Neural cell (in vitro differentiated cells): ENCODE measurements at regions not wholly inside any gene's neighbourhood (a gene's known extent, or its start where the extent isn't known, plus 50 kb on each side); places are given as distances from the start of the nearest gene placed in this dataset.

Experiments used
- H2AFZ ChIP-seq: fragments of 200-600, 300-800 bp; sonication (generic), shearing (Covaris generic); 2 replicates; pipeline ENCODE4 v1.6.0; 2014; ENCODE audit warnings: low read depth, mild to moderate bottlenecking, antibody characterized with exemption, low read length, moderate library complexity
- H3F3A ChIP-seq: fragments of 200-600 bp; shearing (Covaris generic); 2 replicates; pipeline ENCODE4 v1.6.1; 2016; ENCODE audit warnings: mild to moderate bottlenecking, moderate library complexity, mixed read lengths, antibody characterized with exemption, low read length; ENCODE audit not compliant: insufficient read depth, poor library complexity, severe bottlenecking
- H3K27ac ChIP-seq: fragments of 200-600, 300-800 bp; sonication (generic), shearing (Covaris generic); 2 replicates; pipeline ENCODE4 v1.5.1; 2014; ENCODE audit warnings: mild to moderate bottlenecking, low read length, moderate library complexity
- H3K27me3 ChIP-seq: fragments of 300-800, 200-600 bp; sonication (generic), shearing (Covaris generic); 2 replicates; pipeline ENCODE4 v1.6.0; 2014; ENCODE audit warnings: mild to moderate bottlenecking, low read depth, low read length, moderate library complexity; ENCODE audit not compliant: insufficient read depth
- H3K36me3 ChIP-seq: fragments of 300-800, 200-600 bp; sonication (generic), shearing (Covaris generic); 2 replicates; pipeline ENCODE4 v1.5.1; 2014; ENCODE audit warnings: mild to moderate bottlenecking, antibody characterized with exemption, low read length, moderate library complexity; ENCODE audit not compliant: insufficient read depth
- H3K4me2 ChIP-seq: fragments of 300-800, 200-600 bp; sonication (generic), shearing (Covaris generic); 2 replicates; pipeline ENCODE4 v1.6.0; 2014; ENCODE audit warnings: mild to moderate bottlenecking, low read length
- H3K4me3 ChIP-seq: fragments of 300-800, 200-600 bp; sonication (generic), shearing (Covaris generic); 2 replicates; pipeline ENCODE4 v1.5.1; 2014; ENCODE audit warnings: mild to moderate bottlenecking, low read length, moderate library complexity
- H3K79me2 ChIP-seq: fragments of 200-600 bp; shearing (Covaris generic); replicated peaks from 2 replicates; pipeline ENCODE4 v1.6.0; 2014; ENCODE audit warnings: mild to moderate bottlenecking, low read length, moderate library complexity; ENCODE audit not compliant: insufficient read depth
- H3K9ac ChIP-seq: fragments of 300-800, 200-600 bp; sonication (generic), shearing (Covaris generic); 2 replicates; pipeline ENCODE4 v1.6.1; 2016; ENCODE audit warnings: mild to moderate bottlenecking, low read length, mixed read lengths
- H3K9me2 ChIP-seq: fragments of 200-600 bp; shearing (Covaris generic); 2 replicates; pipeline ENCODE4 v1.6.1; 2016; ENCODE audit warnings: mild to moderate bottlenecking, low read length, mixed read lengths; ENCODE audit not compliant: insufficient read depth
- H3K9me3 ChIP-seq: fragments of 200-600, 300-800 bp; sonication (generic), shearing (Covaris generic); 2 replicates; pipeline ENCODE4 v1.6.1; 2016; ENCODE audit warnings: mild to moderate bottlenecking, mixed run types, low read length, moderate library complexity, mixed read lengths
- H4K20me1 ChIP-seq: fragments of 200-600 bp; shearing (Covaris generic); 2 replicates; pipeline ENCODE4 v1.6.1; 2016; ENCODE audit warnings: mild to moderate bottlenecking, mixed run types; ENCODE audit not compliant: insufficient read depth
- EP300 ChIP-seq: fragments of 450-650 bp; conservative IDR thresholded peaks from 2 replicates; pipeline ENCODE4 v1.6.1; 2014; ENCODE audit warnings: antibody characterized with exemption, mild to moderate bottlenecking, moderate library complexity; ENCODE audit not compliant: poor library complexity, severe bottlenecking
- EZH2 ChIP-seq: fragments of 200-600, 300-800 bp; shearing (Covaris generic), sonication (generic); IDR thresholded peaks from 2 replicates; pipeline ENCODE4 v1.6.1; 2014; ENCODE audit warnings: antibody characterized with exemption, low read length, borderline replicate concordance, mild to moderate bottlenecking; ENCODE audit not compliant: insufficient read depth, poor library complexity, severe bottlenecking
- MXI1 ChIP-seq: fragments of 450-650 bp; conservative IDR thresholded peaks from 2 replicates; pipeline ENCODE4 v1.6.1; 2014; ENCODE audit warnings: antibody characterized with exemption, mild to moderate bottlenecking; ENCODE audit not compliant: poor library complexity, severe bottlenecking
- POLR2AphosphoS5 ChIP-seq: IDR thresholded peaks from 2 replicates; pipeline ENCODE4 v1.6.1; 2012
- RAD21 ChIP-seq: fragments of 450-650 bp; conservative IDR thresholded peaks from 2 replicates; pipeline ENCODE4 v1.6.1; 2014; ENCODE audit warnings: antibody characterized with exemption, mild to moderate bottlenecking, moderate library complexity
- SMC3 ChIP-seq: fragments of 450-650 bp; conservative IDR thresholded peaks from 2 replicates; pipeline ENCODE4 v1.6.1; 2014; ENCODE audit warnings: antibody characterized with exemption, mild to moderate bottlenecking, moderate library complexity; ENCODE audit not compliant: poor library complexity
- TAF1 ChIP-seq: IDR thresholded peaks from 2 replicates; pipeline ENCODE4 v1.6.1; 2012; ENCODE audit warnings: low read depth
- TF ChIP-seq, protein P1 (sequence below): IDR thresholded peaks from 2 replicates; pipeline ENCODE4 v1.6.1; 2012; ENCODE audit warnings: borderline replicate concordance
- TF ChIP-seq, protein P2 (sequence below): fragments of 450-650 bp; IDR thresholded peaks from 2 replicates; pipeline ENCODE4 v1.5.1; 2014; ENCODE audit warnings: antibody characterized with exemption, mild to moderate bottlenecking, moderate library complexity; ENCODE audit not compliant: poor library complexity, severe bottlenecking

DNA sequence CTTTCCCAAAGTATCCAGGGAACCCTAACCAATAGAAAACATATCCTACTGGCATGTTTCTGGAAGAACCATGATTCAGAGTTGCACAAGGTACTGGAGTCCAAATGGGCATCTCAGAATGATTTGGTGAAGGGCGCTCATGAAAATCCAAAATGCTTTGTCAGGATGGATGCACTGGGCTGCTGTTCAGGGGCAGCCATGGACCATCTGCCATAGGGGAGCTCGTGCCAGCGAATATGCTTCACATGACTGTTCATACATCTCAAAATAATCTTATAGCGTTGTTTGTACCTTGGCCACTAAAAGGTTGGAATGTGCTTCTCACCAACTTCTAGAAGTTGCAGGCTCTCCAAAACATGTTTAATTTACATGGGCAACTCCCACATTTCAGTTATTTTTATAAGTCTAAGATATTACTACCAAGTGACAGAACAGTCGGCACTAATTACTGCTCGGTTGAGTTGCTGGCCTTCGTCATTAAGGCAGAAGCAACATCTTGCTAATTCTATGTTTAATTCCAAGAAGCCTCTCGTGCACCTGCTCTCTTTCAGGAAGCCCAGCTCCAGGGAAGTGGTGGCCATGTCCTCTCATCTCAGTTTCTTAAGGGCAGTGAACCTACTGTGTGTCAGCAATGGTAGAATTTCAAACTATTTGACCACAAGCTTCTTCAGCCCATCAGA lies 1497.7 kb downstream of the TBC1D22A start:
- Histone ChIP-seq H3K27me3 (no peaks in the 10 kb centered on the region), H3K79me2 (no peaks in the 10 kb centered on the region), H3K4me2 (no peak overlapping the region), H3K27ac (no peak overlapping the region), H4K20me1 (no peaks in the 10 kb centered on the region), H3K9me2 (no peaks in the 10 kb centered on the region), H3F3A (no peaks in the 10 kb centered on the region), H2AFZ (no peak overlapping the region), H3K4me3 (no peak overlapping the region), H3K36me3 (no peaks in the 10 kb centered on the region), H3K9me3 (no peaks in the 10 kb centered on the region), H3K9ac (no peak overlapping the region)
- no peak for TF ChIP-seq EZH2
- TF ChIP-seq POLR2AphosphoS5 = no peak
- TF ChIP-seq EP300 = no peak

DNA sequence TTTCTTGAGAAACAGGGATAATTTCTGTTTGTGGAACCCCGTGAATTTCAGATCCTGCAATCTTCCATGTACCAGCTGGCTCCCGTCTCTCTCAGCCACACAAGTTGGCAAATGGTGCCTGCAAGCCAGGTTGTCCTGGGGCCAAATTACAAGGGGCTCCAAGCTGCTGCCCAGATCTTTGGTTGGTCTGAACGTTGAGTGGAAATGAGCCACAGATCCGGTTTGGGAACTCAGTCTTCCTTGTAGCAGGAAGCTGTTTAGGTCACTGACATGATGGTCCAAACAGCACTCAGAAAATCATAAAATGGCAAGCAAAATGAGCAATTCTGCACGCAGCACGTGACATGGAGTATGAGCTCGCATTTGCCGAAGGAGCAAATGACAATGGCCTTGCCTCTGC lies 1496.4 kb downstream of the TBC1D22A start:
- Histone ChIP-seq H3K9ac (no peak overlapping the region), H3K4me2 (no peak overlapping the region), H3K9me2 (no peaks in the 10 kb centered on the region), H3K4me3 (no peak overlapping the region), H3K27ac (no peak overlapping the region), H4K20me1 (no peaks in the 10 kb centered on the region), H3K27me3 (no peaks in the 10 kb centered on the region), H2AFZ (no peak overlapping the region), H3F3A (no peaks in the 10 kb centered on the region), H3K9me3 (no peaks in the 10 kb centered on the region), H3K36me3 (no peaks in the 10 kb centered on the region), H3K79me2 (no peaks in the 10 kb centered on the region)
- no peak for TF ChIP-seq TAF1
- TF ChIP-seq, protein P1, sequence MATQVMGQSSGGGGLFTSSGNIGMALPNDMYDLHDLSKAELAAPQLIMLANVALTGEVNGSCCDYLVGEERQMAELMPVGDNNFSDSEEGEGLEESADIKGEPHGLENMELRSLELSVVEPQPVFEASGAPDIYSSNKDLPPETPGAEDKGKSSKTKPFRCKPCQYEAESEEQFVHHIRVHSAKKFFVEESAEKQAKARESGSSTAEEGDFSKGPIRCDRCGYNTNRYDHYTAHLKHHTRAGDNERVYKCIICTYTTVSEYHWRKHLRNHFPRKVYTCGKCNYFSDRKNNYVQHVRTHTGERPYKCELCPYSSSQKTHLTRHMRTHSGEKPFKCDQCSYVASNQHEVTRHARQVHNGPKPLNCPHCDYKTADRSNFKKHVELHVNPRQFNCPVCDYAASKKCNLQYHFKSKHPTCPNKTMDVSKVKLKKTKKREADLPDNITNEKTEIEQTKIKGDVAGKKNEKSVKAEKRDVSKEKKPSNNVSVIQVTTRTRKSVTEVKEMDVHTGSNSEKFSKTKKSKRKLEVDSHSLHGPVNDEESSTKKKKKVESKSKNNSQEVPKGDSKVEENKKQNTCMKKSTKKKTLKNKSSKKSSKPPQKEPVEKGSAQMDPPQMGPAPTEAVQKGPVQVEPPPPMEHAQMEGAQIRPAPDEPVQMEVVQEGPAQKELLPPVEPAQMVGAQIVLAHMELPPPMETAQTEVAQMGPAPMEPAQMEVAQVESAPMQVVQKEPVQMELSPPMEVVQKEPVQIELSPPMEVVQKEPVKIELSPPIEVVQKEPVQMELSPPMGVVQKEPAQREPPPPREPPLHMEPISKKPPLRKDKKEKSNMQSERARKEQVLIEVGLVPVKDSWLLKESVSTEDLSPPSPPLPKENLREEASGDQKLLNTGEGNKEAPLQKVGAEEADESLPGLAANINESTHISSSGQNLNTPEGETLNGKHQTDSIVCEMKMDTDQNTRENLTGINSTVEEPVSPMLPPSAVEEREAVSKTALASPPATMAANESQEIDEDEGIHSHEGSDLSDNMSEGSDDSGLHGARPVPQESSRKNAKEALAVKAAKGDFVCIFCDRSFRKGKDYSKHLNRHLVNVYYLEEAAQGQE = no peak
- TF ChIP-seq, protein P2, sequence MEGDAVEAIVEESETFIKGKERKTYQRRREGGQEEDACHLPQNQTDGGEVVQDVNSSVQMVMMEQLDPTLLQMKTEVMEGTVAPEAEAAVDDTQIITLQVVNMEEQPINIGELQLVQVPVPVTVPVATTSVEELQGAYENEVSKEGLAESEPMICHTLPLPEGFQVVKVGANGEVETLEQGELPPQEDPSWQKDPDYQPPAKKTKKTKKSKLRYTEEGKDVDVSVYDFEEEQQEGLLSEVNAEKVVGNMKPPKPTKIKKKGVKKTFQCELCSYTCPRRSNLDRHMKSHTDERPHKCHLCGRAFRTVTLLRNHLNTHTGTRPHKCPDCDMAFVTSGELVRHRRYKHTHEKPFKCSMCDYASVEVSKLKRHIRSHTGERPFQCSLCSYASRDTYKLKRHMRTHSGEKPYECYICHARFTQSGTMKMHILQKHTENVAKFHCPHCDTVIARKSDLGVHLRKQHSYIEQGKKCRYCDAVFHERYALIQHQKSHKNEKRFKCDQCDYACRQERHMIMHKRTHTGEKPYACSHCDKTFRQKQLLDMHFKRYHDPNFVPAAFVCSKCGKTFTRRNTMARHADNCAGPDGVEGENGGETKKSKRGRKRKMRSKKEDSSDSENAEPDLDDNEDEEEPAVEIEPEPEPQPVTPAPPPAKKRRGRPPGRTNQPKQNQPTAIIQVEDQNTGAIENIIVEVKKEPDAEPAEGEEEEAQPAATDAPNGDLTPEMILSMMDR = no peak

DNA sequence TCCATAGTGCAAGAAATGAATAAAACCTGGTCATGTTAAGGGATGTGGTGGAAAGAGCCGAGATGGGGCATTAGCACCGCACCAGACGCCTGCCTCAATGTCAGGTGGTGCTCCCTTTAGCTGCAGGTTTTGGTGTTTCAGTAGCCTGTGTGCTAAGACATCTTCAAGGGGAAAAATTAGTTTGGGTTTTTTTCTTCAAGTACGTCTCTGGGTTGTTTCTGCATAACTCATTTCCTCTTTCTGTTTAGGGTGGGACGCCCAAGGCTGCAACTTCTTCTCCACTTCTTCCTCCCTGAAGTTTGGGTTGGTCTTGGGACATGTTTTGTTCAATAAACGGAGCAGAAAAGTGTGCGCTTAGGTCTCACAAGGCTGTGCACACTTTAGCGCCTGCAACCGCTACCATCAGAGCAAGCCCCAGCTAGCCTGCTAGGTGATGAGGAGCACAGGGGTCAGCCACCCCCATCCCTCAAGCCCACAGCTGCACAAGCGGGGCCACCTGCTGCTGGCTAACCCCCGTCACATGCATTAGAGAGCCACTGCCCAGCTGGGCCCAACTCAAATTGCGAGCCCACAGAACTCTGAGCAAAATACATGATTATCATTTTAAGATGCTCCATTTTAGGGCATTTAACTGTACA lies 1495.7 kb downstream of the TBC1D22A start:
- Histone ChIP-seq H3K36me3 (no peaks in the 10 kb centered on the region), H3K9me2 (no peaks in the 10 kb centered on the region), H3K27ac (no peak overlapping the region), H3K4me3 (no peak overlapping the region), H3K27me3 (no peaks in the 10 kb centered on the region), H3K9me3 (no peaks in the 10 kb centered on the region), H3K9ac (no peak overlapping the region), H3K79me2 (no peaks in the 10 kb centered on the region), H4K20me1 (no peaks in the 10 kb centered on the region), H2AFZ (no peak overlapping the region), H3F3A (no peaks in the 10 kb centered on the region), H3K4me2 (no peak overlapping the region)
- no peak for TF ChIP-seq POLR2AphosphoS5
- no peak for TF ChIP-seq EZH2
- TF ChIP-seq TAF1 = no peak
- no peak for TF ChIP-seq MXI1
- TF ChIP-seq EP300 = no peak
- TF ChIP-seq, protein P2 = no peak
- no peak for TF ChIP-seq RAD21
- no peak for TF ChIP-seq SMC3
- TF ChIP-seq, protein P1 = no peak
